GM21390 (cell line): ENCODE measurements at regions not wholly inside any gene's neighbourhood (a gene's known extent, or its start where the extent isn't known, plus 50 kb on each side); places are given as distances from the start of the nearest gene placed in this dataset.
A peak's percentile ranks its signal among the peaks of the same experiment; 100 is the strongest.

ENCODE experiments used
- ATAC-seq: cut with Tn5 transposase; IDR thresholded peaks from one replicate; pipeline ENCODE4 v1.9.1; 2021; ENCODE audit not compliant: unreplicated experiment

DNA sequence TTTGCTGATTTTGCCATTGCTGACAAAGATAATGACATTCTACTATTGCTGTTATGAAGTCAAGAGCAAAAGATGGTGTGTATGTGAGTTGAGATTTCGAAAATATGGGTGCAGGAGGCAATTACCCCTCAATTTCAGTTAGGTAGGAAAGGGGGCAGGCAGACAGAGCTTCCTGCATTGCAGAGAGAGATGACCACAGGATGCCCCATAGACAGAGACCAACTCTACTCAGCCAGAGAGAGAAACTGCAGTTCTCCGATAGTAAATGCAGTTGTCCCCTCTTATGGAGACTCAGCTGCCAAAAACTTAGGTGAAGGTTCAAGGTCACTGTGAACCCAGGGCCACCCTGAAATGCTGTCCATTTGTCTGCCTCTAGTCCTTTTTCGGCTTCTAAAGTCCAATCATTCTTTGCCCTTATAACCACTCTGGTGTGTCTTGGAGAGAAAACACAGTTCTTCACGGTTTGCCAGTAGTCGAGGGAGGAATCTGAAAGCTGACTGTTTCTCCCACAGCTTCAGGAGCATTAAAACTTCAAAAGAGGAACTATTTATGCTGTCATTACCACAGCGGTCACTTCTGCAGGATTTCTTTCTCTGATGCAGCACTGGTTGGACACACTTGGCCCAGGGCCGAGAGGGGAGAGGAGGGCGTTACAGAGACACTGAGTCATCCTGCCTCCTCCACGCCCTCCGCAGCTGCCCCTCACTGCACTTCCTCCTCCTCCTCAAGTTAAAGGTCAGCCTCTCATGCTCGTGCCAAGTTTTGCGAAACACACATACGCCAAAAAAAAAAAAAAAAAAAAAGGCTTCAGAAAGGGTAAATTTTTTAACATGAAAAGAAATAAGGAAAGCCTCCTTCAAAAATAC is 264.3 kb downstream of the FOXO1 start:
- peak; percentile 94 for ATAC-seq

GRCh38 chr13:40402931-40403431 is 263.5 kb downstream of the FOXO1 start:
- ATAC-seq, result no peak

DNA sequence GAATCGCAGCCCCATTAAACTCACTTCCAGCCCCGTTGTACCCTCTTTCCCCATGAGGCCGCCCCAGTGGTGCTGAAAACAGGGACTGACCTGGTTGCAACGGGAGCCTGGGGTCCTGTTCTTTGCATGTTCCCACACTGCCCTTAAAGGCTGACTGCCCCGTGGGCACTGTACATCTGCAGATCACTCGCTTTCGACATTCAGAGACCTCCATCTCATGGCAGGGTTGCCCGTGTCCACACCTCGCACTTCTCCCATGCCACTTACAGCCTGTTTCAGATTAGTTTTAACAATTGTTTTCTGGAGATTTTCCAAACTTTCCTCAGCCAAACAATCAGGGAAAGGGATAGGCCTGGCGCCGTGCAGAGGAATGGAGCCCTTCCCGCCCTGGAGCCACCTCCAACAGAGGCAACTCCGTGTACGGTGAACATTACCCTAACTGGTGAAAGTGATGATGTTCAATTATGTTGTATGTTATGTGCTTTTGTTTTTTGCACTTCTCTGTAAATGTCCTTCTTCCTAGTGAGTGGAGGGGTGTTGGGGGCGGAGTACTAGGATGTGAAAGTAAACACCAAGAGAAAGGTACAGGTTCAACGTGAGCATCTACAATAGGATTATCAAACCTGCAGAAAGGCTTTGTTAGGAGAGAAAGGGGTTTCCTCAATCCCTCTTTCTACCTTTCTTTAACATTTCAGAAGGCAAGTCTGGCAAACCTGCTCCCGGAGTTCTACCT is 262.8 kb downstream of the FOXO1 start:
- no peak for ATAC-seq

- ATAC-seq, result no peak
These were observed 262.0 kb downstream of the FOXO1 start for GRCh38 chr13:40404407-40404806.

DNA sequence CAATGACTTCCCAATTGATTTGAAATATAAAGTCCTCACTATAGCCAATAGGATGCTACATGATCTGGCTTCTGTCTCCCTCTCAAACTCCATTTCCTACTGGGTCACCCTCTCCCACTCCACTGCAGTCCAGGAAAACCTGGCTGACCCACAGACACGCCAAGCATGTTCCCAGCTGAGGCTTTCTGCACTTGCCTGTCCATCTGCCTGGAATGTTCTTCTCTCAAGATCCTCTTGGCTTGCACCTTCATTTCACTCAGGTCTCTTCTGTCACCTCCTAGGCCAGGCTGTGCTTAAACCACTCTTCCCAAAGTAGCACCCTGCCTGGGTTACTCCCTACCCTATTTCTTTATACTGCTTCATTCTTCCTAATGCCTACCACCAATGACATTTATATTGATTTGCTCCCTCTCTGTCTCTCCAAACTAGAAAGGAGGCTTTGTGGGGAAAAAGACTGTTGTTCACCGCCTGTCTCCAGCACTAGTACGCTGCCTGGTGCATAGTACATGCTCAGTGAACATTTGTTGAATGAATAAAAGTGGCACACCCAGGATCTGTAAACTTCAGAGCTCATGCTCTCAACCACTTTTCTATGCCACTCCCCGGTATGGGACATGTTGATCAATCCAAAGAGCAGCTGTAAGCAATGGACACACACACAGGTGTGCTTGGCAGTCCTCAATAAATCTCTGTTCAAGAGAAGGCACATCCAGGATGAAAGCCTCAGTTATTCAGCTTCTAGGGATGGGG is 261.3 kb downstream of the FOXO1 start:
- ATAC-seq, result no peak

DNA sequence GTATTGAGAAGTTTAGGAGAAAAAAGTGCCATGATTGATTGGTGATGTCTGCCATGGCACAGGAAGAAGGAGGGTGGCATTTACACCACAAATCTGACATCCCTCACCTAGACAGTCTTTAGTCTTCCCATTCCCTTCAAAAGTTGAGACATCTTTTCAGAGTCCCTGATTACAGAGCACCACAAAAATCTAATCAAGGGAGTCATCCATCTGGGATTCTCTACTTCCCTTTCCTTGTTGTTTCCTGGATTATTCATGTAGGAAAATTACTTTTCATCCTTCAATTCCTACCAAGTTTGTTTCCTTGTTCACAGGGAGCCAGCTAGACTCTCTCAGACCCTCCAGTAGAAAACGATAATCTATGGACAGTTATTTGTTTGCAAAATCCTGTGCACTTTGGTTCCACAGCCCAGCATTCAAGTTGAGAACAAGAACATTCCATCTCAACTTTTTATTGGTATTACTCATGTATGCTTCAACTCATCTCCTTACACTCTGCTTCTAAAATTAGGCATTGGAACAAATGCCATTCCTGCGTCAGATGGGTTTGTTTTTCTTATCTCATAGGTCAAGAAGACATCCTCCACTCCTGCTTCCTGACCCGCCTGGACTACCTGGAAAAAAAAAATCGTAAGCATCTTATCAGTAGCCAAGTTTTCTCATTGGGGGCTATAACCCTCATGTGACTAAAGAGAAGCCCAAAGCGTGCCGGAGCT is 259.9 kb downstream of the FOXO1 start:
- ATAC-seq, result no peak

DNA sequence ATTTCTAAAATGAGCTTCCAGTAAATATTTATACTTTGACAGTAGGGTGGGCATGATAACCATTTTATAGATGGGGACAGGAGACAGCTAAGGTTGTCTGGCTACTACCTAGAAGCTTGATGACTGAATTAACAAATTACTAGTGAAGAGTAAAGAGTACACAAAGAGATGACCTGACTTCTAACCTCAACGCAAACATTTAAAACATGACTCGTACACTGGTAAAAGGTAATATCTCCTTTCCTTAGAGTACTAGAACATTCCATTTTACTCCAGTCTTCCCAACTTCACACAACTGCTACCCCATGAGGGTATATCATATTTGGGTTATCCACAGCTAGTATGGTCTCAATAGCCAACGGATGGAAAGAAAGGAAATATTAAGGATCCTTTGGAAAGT is 258.9 kb downstream of the FOXO1 start:
- ATAC-seq, result no peak

- ATAC-seq, result no peak
These were observed 257.8 kb downstream of the FOXO1 start for GRCh38 chr13:40408602-40409001.

DNA sequence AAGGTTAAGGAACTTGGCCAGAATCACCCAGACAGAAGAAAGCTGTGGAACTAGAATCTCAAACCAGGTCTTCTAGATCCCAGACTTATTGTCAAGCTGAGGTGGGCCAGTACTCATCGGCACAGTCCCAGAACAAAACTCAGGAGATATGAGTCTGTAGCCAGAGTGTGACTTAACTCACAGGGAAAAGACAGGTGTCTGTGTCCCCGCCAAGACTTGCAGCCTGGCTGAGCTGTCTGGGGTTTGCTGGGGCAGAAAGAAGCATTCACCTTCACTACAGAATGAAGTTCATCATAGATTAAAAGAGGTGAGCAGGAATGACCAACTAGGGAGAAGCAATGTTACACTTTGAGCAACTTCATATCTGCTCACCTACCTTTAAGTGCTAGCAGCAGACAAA is 257.2 kb downstream of the FOXO1 start:
- no peak for ATAC-seq

DNA sequence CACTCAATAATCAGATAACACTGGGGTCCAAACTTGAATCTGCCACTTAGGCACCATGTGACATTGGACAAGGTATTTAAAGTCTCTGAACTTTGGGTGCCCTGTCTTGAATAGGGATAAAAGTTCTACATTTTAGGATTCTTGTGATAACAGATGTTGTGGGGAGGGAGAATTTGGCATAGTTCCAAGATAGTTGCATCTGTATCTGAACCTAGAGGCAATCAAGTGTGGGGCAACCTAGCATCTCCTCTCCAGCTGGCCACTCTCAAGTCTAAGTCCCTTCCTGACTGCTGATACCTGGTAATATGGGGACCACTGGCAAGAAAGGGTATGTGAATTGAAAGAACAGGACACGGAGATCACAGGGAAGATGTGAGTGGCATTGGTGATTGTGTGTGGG is 256.1 kb downstream of the FOXO1 start:
- no peak for ATAC-seq

DNA sequence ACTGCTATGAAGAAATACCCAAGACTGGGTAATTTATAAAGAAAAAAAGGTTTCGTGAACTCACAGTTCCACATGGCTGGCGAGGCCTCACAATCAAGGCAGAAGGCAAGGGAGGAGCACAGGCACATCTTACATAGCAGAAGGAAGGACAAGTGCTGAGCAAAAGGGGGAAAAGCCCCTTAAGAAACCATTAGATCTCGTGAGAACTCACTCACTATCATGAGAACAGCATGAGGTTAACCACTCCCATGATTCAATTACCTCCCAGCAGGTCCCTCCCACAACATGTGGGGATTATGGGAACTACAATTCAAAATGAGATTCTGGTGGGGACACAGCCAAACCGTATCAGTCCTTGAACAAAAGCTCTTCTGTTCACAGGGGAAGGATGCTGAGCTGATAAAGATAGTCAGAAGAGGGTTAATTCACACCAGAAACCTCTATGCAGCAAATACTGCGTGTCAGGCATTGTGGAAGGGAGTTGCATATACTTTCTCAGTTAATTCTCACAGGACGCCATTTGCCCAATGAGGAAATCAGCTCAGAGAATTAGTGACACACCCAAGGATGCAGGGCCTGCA is 246.2 kb downstream of the FOXO1 start:
- no peak for ATAC-seq

DNA sequence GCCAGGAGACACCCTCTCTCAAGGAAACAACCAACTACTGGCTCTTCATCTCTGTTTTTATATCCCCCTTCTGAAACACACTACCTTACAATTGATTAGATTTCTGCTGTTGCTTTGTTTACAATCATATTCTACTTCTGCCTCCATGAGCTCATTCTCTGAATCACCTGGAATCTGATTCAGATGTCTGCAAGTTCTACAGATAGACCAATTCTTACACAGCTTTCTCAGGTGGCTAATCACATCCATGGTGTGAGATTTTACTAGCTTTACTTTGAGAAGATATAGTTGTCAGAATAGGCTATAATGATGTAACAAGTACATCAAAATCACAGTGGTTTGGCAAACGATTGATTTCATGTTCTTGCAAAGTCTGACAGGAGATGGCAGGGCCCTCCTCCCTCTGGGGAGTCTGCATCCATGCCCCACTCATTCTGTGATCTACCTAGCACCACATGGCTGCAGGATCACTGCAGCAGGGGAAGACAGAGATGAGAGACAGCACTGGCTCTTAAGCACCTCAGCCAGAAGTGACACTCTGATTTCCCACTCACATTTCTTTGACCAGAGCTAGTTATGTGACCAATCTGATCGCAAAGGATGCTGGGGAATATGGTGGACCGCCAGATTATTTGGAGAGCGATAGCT is 243.7 kb downstream of the FOXO1 start:
- ATAC-seq, result no peak

- ATAC-seq, result no peak
These were observed 238.1 kb downstream of the FOXO1 start for GRCh38 chr13:40428354-40428753.

- ATAC-seq, result no peak
These were observed 236.5 kb downstream of the FOXO1 start for GRCh38 chr13:40429706-40430545.

DNA sequence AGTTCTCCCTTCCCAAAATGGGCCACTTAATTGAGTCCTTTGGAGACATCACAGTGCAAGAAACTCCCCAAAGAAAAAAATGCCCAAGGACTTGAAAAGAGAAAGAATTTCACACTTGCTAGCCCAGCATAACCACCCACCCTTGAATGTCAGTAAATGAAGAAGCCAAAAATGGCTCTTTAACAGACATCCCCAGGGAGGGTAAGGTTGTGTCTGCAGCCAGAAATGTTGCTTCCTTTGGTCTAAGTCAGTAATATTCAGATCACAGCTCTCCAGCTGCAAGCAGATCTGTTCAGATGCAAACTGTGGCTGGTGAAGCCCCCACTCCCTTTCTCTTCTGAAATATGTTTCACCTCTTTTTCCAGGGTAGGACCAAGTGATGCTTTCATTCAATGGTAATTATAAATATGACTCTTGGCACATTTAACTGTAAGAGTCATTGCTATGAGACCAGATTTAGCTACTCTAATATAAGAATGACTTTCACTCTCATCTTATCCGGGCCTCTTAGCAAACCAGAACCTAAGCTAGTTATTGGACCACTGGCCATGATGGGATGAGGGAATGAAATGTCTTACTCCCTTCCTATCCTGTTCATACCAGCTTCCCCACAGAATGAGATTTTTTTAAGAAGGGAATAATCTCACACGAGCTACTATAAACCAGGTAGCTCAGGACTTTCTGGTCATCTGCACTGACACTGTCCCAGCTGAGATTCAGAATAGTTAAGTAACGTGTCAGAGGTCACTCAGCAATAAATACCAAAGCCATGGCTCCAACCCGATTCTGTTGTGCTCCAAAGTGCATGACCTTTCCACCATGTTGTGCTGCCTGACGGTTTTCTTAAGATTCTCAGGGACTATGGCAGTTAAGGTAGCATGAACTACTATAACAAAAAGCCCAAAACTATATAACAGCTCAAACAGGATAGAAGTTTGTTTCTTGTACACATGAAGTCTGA is 234.1 kb downstream of the FOXO1 start:
- peak; percentile 59 for ATAC-seq

- ATAC-seq, result no peak
These were observed 233.4 kb downstream of the FOXO1 start for GRCh38 chr13:40433001-40433400.

- peak; percentile 56 for ATAC-seq
These were observed 232.9 kb downstream of the FOXO1 start for GRCh38 chr13:40433577-40433976.
